ENCODE measurements at regions not wholly inside any gene's neighbourhood (a gene's known extent, or its start where the extent isn't known, plus 50 kb on each side); places are given as distances from the start of the nearest gene placed in this dataset.

DNA sequence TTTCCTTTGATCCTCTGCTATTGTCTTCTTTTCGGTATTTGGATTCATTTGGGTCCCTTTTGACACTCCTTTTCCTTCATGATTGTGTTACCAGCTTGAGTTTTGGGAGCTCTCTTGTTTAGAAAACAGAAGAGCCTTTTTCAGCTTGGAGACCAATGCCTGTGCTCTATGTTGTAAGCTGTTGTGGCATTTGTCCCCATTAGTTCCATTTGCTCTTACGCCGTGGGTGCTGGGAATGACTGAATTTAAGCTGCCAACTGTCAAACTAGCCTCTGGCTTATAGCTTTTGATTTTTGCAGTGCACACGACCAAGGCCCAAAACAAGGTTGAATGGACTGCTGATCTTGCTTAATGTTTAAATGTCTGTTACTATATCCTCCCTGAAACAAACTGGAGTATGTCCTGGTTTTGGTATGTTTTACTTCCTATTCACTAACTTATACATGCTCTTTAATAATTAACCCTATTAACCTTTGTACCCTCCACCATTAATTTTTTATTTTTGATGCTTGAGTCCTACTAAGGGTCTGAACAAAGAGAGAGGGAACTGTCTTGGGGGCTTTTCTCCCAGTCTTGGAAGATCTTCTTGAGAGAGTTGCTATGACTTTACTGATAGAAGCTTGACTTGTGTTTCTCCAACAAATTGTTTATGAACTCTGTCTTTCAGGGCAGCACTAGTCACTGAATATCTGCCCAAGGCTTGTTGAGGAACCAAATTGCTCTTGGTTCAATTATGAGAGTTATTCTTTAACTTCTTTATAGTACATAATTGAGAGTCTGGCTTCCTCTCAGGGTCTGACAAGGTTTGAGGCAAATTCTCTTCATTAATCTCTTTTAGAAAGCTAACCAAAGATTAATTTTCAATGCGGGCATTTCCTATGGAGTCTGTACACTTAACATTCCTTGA lies 100.3 kb upstream of the SIRPG start:
- BruUV-seq (replicated peaks): no TSS peak
- Histone ChIP-seq H3K79me2 (ENCODE audit: insufficient read depth, low read length) (no peaks in the 10 kb centered on the region), H3K9ac (ENCODE audit: insufficient read depth, low read depth, low read length) (no peak overlapping the region), H2AFZ (ENCODE audit: low read length) (no peak overlapping the region), H3K4me1 (ENCODE audit: insufficient read depth, low read length) (peaks cover 16% of the 10 kb centered on the region), H3K27me3 (ENCODE audit: control insufficient read depth in 1 of 2, insufficient read depth in 2 of 2, low read length in 2 of 2) (no peaks in the 10 kb centered on the region; a peak in 1 of 5 replicates), H3K4me3 (replicated peaks in 1 of 3; ENCODE audit: insufficient read depth in 1 of 3, low read depth in 2 of 3, low read length in 3 of 3) (no peak overlapping the region), H3K27ac (ENCODE audit: extremely low read length, insufficient read depth, low read length) (no peak overlapping the region), H3K9me3 (ENCODE audit: low read length) (no peaks in the 10 kb centered on the region), H4K20me1 (ENCODE audit: insufficient read depth, low read length) (no peaks in the 10 kb centered on the region), H3K36me3 (replicated peaks in 1 of 2; ENCODE audit: control insufficient read depth in 1 of 2, insufficient read depth in 2 of 2, low read length in 2 of 2) (no peaks in the 10 kb centered on the region), H3K4me2 (ENCODE audit: low read depth, low read length) (peak overlapping the region; percentile 49)
- CTCF ChIA-PET (ENCODE audit: low intra/inter-chr PET ratio, low total read pairs): no interaction called here
- intact Hi-C loops (cut with micrococcal nuclease; ENCODE audit: unreplicated experiment) (no loop called here), in situ Hi-C loops (cut with HindIII; ENCODE audit: extremely low pct_ligation_motif_present, low pct_unique_long_range_greater_than_20kb) (no loop called here)
- DNase-seq (ENCODE audit: low spot score): no peak
- peak; percentile 38; the same call in 2 of the 3 replicates for ATAC-seq
- no peak for FAIRE-seq
- WGBS (ENCODE audit: low lambda C conversion rate): 10% methylated on average over 5 of the region's 5 CpGs
- POLR2A ChIA-PET: no interaction called here
- no peak for TF ChIP-seq KDM4B (CRISPR knock-in tag; IDR thresholded peaks at IDR 0.05)
- no peak for TF ChIP-seq BORCS8-MEF2B (CRISPR knock-in tag; IDR thresholded peaks at IDR 0.05)
- no peak for TF ChIP-seq ZNF530 (CRISPR knock-in tag; IDR thresholded peaks at IDR 0.05; ENCODE audit: low read depth)
- TF ChIP-seq PAWR (CRISPR knock-in tag; IDR thresholded peaks at IDR 0.05; ENCODE audit: borderline replicate concordance): no peak
- no peak for TF ChIP-seq ZSCAN12 (CRISPR knock-in tag; IDR thresholded peaks at IDR 0.05)
- TF ChIP-seq MAFK (conservative IDR thresholded peaks at IDR 0.05 in 1 of 2, IDR thresholded peaks at IDR 0.05 in 1 of 2; ENCODE audit: low read length in 2 of 2): 0 out of 4 replicates have a peak, but pooled peaks of 1 of the 2 experiments have one; percentile 8
- 0 out of 2 replicates have a peak, but pooled peaks have one; percentile 9 for TF ChIP-seq PAXIP1 (CRISPR knock-in tag; conservative IDR thresholded peaks at IDR 0.05)

Data from HepG2 (cell line).